ENCODE measurements at regions not wholly inside any gene's neighbourhood (a gene's known extent, or its start where the extent isn't known, plus 50 kb on each side); places are given as distances from the start of the nearest gene placed in this dataset.
"Not testable (repeated sequence)": the region's sequence is repeated elsewhere in the genome, so short reads cannot be mapped to it uniquely, and the experiment has no call there.

- DNase-seq = no peak
Measured at GRCh38 chr20:5492937-5493336, 117.9 kb downstream of the GPCPD1 start.

- no peak for DNase-seq
Measured at GRCh38 chr20:5491455-5491854, 119.4 kb downstream of the GPCPD1 start.

GRCh38 chr20:5489601-5490000, 121.2 kb downstream of the GPCPD1 start:
- no peak for DNase-seq

GRCh38 chr20:5488823-5489222, 122.0 kb downstream of the GPCPD1 start:
- no peak for DNase-seq

DNA sequence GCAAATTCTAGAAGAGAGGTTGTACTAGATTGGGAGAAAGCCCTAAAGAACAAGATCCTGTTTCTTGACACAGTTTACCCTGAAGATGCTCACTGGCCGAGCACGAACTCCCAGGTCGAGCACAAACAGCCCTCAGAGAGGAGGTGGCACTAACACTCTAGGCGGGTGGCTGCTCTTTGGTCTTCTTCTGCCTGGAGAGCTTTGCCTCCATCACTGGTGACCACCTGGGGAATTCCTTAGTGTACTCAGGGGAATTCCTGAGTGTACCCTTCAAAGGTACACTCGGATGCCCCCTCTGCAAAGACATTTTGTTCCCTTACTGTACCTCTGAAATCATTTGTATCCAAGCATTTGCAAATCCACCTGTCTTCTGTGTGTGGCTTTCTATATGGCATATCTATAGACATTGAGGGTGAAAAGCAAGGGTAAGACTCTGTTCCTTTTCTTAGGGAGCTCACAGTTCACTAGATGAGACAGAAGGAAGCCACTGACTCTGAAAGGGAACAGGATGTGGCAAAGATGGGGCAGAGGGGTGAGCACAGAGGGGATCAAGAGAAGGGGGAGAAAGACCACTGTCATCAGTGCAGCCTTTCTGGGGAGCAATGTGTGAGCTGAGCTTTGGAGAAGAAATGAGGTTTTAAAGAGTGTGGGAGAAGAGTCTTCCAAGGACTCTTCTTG, 124.3 kb downstream of the GPCPD1 start:
- DNase-seq = no peak

GRCh38 chr20:5484926-5485325, 125.9 kb downstream of the GPCPD1 start:
- DNase-seq = no peak

- DNase-seq = no peak
Measured at GRCh38 chr20:5484346-5484745, 126.5 kb downstream of the GPCPD1 start.

GRCh38 chr20:5482791-5483190, 128.0 kb downstream of the GPCPD1 start:
- no peak for DNase-seq

DNA sequence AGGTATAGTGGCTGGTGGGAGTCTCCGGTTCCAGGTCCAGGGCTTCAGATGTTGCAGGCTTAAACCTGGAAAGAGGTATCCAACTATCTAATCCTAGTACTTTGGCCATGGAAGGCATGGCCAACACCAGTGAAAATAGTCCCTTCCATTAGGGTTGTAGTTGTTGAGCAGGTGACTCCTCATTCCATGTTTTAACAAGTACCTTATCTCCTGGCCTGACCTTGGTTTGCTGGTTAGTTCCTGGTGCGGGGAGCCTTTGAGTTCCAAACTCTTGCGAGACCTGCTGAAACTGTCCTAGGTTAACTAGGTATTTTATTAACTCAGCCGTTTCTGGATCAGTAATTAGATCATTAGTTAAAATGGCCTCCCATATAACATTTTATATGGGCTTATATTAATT, 128.9 kb downstream of the GPCPD1 start:
- no peak for DNase-seq

DNA sequence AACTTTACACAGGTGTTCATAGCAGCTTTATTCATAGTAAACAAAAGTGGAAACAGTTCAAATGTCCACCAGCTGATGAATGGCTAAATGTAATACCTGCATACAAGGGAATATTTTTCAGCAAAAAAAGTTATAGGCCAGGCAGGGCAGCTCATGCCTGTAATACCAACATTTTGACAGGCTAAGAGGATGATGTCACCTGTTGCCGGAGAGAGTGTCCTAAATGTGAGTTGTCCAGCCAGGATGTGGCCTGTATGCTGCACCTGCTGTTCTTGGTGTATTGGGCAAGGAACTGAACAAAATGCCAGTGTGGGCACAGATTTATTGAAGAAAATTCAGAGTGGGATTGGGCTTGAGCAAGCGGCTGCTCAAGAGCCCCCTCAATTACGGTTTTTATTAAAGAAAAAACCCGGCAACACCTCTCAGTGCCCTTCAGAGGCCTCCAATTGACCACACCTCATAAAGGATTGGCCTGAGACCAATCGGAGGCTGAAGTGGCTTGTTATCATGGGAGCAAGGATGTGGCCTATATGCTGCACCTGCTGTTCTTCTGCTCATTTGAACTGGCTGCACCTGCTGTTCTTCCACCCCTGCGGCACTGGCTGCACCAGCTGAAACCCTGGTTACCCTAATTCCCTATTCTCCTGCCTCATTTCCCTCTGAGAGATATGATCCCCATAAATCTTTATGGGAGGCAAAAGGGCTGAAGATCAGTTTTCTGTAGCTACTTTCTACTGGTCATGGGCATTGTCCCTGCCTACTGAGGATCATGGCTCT, 129.8 kb downstream of the GPCPD1 start:
- DNase-seq = no peak

DNA sequence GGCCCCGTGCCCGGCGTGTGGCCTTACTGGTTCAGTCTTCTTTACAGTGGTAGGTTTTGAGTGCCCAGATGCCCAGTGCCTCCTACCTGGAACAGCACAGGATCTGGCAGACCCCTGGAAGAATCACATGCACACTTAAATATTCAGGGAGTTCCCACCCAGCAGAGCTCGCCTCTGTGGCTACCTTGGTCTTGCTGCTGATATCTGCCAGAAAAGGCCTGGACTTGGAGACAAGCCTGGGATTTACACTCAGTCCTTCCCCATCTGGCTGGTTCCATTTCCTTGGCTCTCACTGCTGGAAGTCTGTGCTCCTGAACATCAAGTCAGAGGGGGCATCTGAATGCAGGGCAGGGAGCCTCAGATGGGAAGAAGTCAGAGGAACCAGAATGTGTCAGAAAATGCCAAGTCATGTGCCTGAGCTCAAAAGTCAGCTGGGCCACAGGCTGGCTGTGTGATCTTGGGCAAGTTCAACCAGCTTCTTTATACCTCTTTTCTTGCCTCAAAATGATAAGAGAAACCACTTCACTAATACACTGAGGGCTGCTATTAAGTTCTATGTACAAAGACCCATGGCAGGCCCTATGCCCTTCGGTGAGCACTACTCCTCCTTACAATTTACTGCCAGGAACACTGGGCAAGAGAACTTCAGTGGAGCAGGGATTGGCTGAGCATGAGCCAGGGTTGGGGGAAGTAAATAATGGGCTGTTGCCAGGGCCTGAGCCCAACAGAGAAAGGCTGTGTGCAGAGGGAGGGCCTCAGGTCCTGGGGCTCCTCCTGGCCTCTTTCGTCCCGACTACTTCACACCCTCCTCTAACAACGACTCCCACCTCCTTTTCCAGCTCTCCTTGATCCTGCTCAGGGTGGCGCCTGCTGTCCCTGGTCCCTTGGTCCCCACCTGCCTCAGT, 135.9 kb downstream of the GPCPD1 start:
- DNase-seq = no peak

DNA sequence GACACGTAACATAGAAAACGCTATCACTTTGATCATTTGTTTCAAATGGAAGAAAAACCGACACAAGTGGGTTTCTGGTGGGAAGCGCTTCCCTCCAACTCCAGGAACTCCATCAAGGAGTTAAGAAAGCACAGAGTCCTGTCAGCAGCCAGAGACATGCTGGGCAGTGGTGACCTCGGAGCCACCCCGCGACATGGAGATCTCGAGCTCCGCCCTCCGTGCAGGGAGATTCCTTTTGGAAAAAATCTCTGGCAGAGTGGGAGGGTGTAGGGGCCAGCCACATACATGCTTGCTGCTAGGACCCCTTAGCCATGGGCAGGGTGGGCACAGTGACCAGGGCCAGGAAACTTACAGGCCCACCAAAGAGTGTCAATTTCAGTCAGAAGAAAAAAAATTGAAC, 138.9 kb downstream of the GPCPD1 start:
- DNase-seq = not testable (repeated sequence)

GRCh38 chr20:5471368-5471767, 139.4 kb downstream of the GPCPD1 start:
- no peak for DNase-seq

GRCh38 chr20:5470943-5471342, 139.9 kb downstream of the GPCPD1 start:
- DNase-seq = no peak

- DNase-seq = no peak
Measured at GRCh38 chr20:5470458-5470857, 140.3 kb downstream of the GPCPD1 start.

DNA sequence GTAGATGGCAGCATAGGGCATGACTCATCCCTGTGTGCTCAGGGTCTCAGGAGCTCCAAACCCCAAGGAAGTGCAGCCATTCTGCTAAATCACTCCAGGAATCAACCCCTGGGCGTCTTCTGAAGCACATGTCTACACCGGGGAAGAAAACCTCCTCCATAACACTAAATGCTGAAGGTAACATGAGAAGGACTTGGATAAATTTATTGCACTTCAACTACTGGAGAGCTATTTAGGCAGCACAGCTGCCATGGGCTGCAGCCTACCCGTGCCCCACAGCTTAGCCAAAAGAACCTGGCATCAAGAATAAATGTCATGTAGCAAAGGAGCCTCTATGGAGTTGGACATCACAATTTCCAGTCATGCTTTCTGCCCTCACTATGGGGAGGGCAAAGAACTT, 141.7 kb downstream of the GPCPD1 start:
- no peak for DNase-seq

DNA sequence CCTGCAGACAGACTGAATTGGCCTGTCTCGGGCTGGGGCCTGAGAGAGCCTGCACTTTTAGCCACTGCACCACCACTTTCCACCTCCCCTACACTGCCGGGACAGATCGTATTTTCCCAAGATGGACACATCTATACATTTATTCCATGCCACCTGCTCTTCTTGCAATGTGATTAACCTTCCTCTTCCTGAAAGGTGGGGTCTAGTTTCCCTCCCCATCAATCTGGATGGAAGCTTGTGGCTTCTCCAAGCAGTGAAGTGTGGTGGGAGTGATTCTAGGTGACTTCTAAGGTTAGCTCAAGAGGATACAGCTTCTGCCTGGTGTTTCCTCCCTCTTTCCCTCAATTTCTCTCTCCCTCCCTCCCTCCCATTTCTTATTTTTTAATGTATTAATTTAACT, 143.7 kb downstream of the GPCPD1 start:
- DNase-seq = no peak

GRCh38 chr20:5465604-5465927, 145.2 kb downstream of the GPCPD1 start:
- DNase-seq = no peak

- no peak for DNase-seq
Measured at GRCh38 chr20:5464901-5465603, 145.8 kb downstream of the GPCPD1 start.

GRCh38 chr20:5463007-5463686, 146.4 kb upstream of the PROKR2 start:
- DNase-seq = no peak

- not testable (repeated sequence) for DNase-seq
Measured at GRCh38 chr20:5453745-5454144, 137.0 kb upstream of the PROKR2 start.

- DNase-seq = not testable (repeated sequence)
Measured at GRCh38 chr20:5453316-5453715, 136.6 kb upstream of the PROKR2 start.

Data from SW 1271 (cell line).